ENCODE measurements at regions not wholly inside any gene's neighbourhood (a gene's known extent, or its start where the extent isn't known, plus 50 kb on each side); places are given as distances from the start of the nearest gene placed in this dataset.

GRCh38 chr1:171431994-171432393 lies 53.3 kb upstream of the PRRC2C start:
- no peak overlapping the region for H4K5ac ChIP-seq (ENCODE audit: low read depth, low read length)
- no peak overlapping the region for H2AK9ac ChIP-seq (replicated peaks; ENCODE audit: low read depth, low read length, poor library complexity)
- H3K9ac ChIP-seq (ENCODE audit: low read depth, low read length) = no peak overlapping the region
- H3K9me1 ChIP-seq (ENCODE audit: insufficient read depth, low read length) = no peaks in the 10 kb centered on the region
- no peak for DNase-seq
- in situ Hi-C loops (cut with MboI; ENCODE audit: low sequenced_read_pairs) (no loop called here), dilution Hi-C loops (cut with HindIII; ENCODE audit: low sequenced_read_pairs, unreplicated experiment) (no loop called here), intact Hi-C loops (cut with micrococcal nuclease) (no loop called here)
- H3K36me3 ChIP-seq (ENCODE audit: control insufficient read depth, insufficient read depth, low read length) = no peaks in the 10 kb centered on the region
- no peak overlapping the region for H4K91ac ChIP-seq (ENCODE audit: insufficient read depth, low read depth, low read length)
- H4K20me1 ChIP-seq (ENCODE audit: insufficient read depth, low read length) = no peaks in the 10 kb centered on the region
- peaks cover 5% of the 10 kb centered on the region for H3K9me3 ChIP-seq (ENCODE audit: control insufficient read depth, insufficient read depth, low read length)
- H3K4me2 ChIP-seq (ENCODE audit: low read depth, low read length) = no peak overlapping the region
- no peak overlapping the region for H2AFZ ChIP-seq (replicated peaks; ENCODE audit: low read length, poor library complexity)
- no peak overlapping the region for H2BK20ac ChIP-seq (ENCODE audit: low read depth, low read length)
- H2BK120ac ChIP-seq (ENCODE audit: low read depth, low read length) = no peak overlapping the region
- no peak overlapping the region for H3K4ac ChIP-seq (ENCODE audit: low read depth, low read length)
- no peak overlapping the region for H2AK5ac ChIP-seq (ENCODE audit: low read depth, low read length)
- no TSS peak for BruUV-seq (replicated peaks)
- WGBS, 2 experiments (ENCODE audit: extremely low coverage in 2 of 2, insufficient read length in 1 of 2) = no CpG with 5 or more reads among the region's 2 CpGs
- TF ChIP-seq NFE2L2 (IDR thresholded peaks at IDR 0.05; ENCODE audit: low read depth, low read length) = no peak
- no peak for TF ChIP-seq POLR2A (IDR thresholded peaks at IDR 0.05; ENCODE audit: low read depth, low read length)
- TF ChIP-seq BHLHE40 (IDR thresholded peaks at IDR 0.05; ENCODE audit: low read depth, low read length) = no peak
- TF ChIP-seq RFX5 (IDR thresholded peaks at IDR 0.05; ENCODE audit: low read depth, low read length) = no peak
- TF ChIP-seq CHD1 (IDR thresholded peaks at IDR 0.05; ENCODE audit: low read depth, low read length) = no peak
- no peak for TF ChIP-seq FOS (IDR thresholded peaks at IDR 0.05; ENCODE audit: low read depth, low read length)
- TF ChIP-seq CTCF (conservative IDR thresholded peaks at IDR 0.05; ENCODE audit: low read depth, low read length) = no peak
- TF ChIP-seq CEBPB (IDR thresholded peaks at IDR 0.05; ENCODE audit: low read depth, low read length) = no peak
- no peak for TF ChIP-seq MAZ (IDR thresholded peaks at IDR 0.05; ENCODE audit: borderline replicate concordance, low read depth, low read length)
- no peak overlapping the region for H2BK15ac ChIP-seq (ENCODE audit: low read depth, low read length)
- no peaks in the 10 kb centered on the region; the same call in 1 of the 2 replicates for H3K4me1 ChIP-seq (ENCODE audit: control insufficient read depth, insufficient read depth, low read length)
- no peak overlapping the region for H3K14ac ChIP-seq (replicated peaks; ENCODE audit: low read depth, low read length)
- ChIA-PET POLR2A (ENCODE audit: unreplicated experiment) (no interaction called here), CTCF (no interaction called here)
- H3K79me1 ChIP-seq (ENCODE audit: low read depth in 1 of 2, low read length in 2 of 2) = no peaks in the 10 kb centered on the region
- H3K4me3 ChIP-seq (ENCODE audit: insufficient read depth, low read depth, low read length) = no peak overlapping the region
- no peak overlapping the region for H3K18ac ChIP-seq (ENCODE audit: low read depth, low read length)
- no peak for ATAC-seq (ENCODE audit: low read depth)
- H4K8ac ChIP-seq (ENCODE audit: low read depth in 2 of 2, low read length in 2 of 2) = no peak overlapping the region
- no peak overlapping the region for H2BK5ac ChIP-seq (ENCODE audit: low read depth, low read length, poor library complexity, severe bottlenecking)
- H3K23ac ChIP-seq (ENCODE audit: low read depth, low read length) = no peak overlapping the region
- H3K56ac ChIP-seq (ENCODE audit: extremely low read depth, insufficient read depth, low read length) = no peak overlapping the region
- no peaks in the 10 kb centered on the region for H3K27me3 ChIP-seq (ENCODE audit: control insufficient read depth, insufficient read depth, low read length)
- no peak overlapping the region for H3K27ac ChIP-seq (ENCODE audit: insufficient read depth, low read length)

Data from IMR-90 (cell line).